Panc1 (cell line): ENCODE measurements at regions not wholly inside any gene's neighbourhood (a gene's known extent, or its start where the extent isn't known, plus 50 kb on each side); places are given as distances from the start of the nearest gene placed in this dataset.

Experiments used
- ATAC-seq: fragments of 200-7000 bp; cut with Tn5 transposase; 2 replicates; pipeline ENCODE4 v1.9.1; 2020; ENCODE audit warnings: mild to moderate bottlenecking, moderate library complexity
- BruUV-seq: library from RNA; stranded (reverse); fragments of 400-500 nt; replicated peaks from 2 replicates; lab custom pipeline; 2021; lab: Mats Ljungman, UMichigan
- CTCF ChIA-PET: fragments of 300-600 bp; sonication (Branson Sonifier 250); formaldehyde crosslinking; loops from one replicate; lab custom pipeline; 2022; ENCODE audit warnings: antibody characterized with exemption; lab: Charles Lee
- POLR2A ChIA-PET: fragments of 300-600 bp; sonication (Branson Sonifier 250); formaldehyde crosslinking; loops from one replicate; lab custom pipeline; 2022; ENCODE audit warnings: antibody characterized with exemption; lab: Charles Lee
- DNase-seq: peaks from one replicate; pipeline ENCODE4 v3.0.0-alpha.2; 2010; ENCODE audit warnings: low read depth, low spot score
- H3K27ac ChIP-seq: 2 replicates; pipeline ENCODE4 v1.5.1; 2011; ENCODE audit warnings: mild to moderate bottlenecking, low read length, inconsistent platforms
- H3K27me3 ChIP-seq: fragments of 200-500 bp; sonication (Bioruptor generic); 2 replicates; pipeline ENCODE4 v1.6.0; 2014; ENCODE audit warnings: low read length, inconsistent platforms; ENCODE audit not compliant: control insufficient read depth, insufficient read depth
- H3K36me3 ChIP-seq: fragments of 200-500 bp; sonication (Bioruptor generic); 2 replicates; pipeline ENCODE4 v1.5.1; 2014; ENCODE audit warnings: inconsistent platforms, mild to moderate bottlenecking, low read length, moderate library complexity; ENCODE audit not compliant: control insufficient read depth, insufficient read depth
- H3K4me1 ChIP-seq: 2 replicates; pipeline ENCODE4 v1.5.1; 2011; ENCODE audit warnings: inconsistent platforms, mild to moderate bottlenecking, low read length, moderate library complexity; ENCODE audit not compliant: control insufficient read depth, insufficient read depth
- H3K4me3 ChIP-seq, 2 experiments: 2 replicates each; pipeline ENCODE4 v1.5.1; 2011 to 2012; ENCODE audit warnings: low read depth in 2 of 2, low read length in 2 of 2, mild to moderate bottlenecking in 2 of 2, inconsistent platforms in 1 of 2, moderate library complexity in 1 of 2
- H3K9me3 ChIP-seq: fragments of 200-500 bp; sonication (Bioruptor generic); 2 replicates; pipeline ENCODE4 v1.5.1; 2014; ENCODE audit warnings: low read depth, mild to moderate bottlenecking, inconsistent platforms, low read length, moderate library complexity; ENCODE audit not compliant: control insufficient read depth, insufficient read depth
- POLR2AphosphoS5 ChIP-seq: IDR thresholded peaks from 2 replicates; pipeline ENCODE4 v1.6.1; 2012; ENCODE audit warnings: mild to moderate bottlenecking, low read depth, low read length, moderate library complexity
- SIN3A ChIP-seq: IDR thresholded peaks from 2 replicates; pipeline ENCODE4 v1.6.1; 2012; ENCODE audit warnings: low read depth, mild to moderate bottlenecking, low read length, moderate library complexity, borderline replicate concordance; ENCODE audit not compliant: insufficient read depth
- TCF7L2 ChIP-seq: IDR thresholded peaks from 2 replicates; pipeline ENCODE4 v1.6.1; 2011; ENCODE audit warnings: mild to moderate bottlenecking, low read depth, low read length, inconsistent platforms
- in situ Hi-C: cut with HindIII; loops from 2 replicates; pipeline ENCODE4 v1.10.0; 2016; ENCODE audit warnings: low sequenced_read_pairs, low pct_unique_long_range_greater_than_20kb
- intact Hi-C: fragments of 100-400 bp; cut with micrococcal nuclease; formaldehyde crosslinking; loops from one replicate; pipeline ENCODE4 v1.10.0; 2022; ENCODE audit not compliant: unreplicated experiment
- TF ChIP-seq, protein P1 (sequence below): fragments of 450-650 bp; IDR thresholded peaks from 2 replicates; pipeline ENCODE4 v1.5.1; 2017; ENCODE audit warnings: mild to moderate bottlenecking
- TF ChIP-seq, protein P2 (sequence below), 2 experiments: IDR thresholded peaks; 2 replicates each; pipeline ENCODE4 v1.6.1; 2011 to 2012; ENCODE audit warnings: low read depth in 2 of 2, control low read depth in 1 of 2, low read length in 1 of 2, mild to moderate bottlenecking in 1 of 2, moderate library complexity in 1 of 2; ENCODE audit not compliant: insufficient read depth in 1 of 2

DNA sequence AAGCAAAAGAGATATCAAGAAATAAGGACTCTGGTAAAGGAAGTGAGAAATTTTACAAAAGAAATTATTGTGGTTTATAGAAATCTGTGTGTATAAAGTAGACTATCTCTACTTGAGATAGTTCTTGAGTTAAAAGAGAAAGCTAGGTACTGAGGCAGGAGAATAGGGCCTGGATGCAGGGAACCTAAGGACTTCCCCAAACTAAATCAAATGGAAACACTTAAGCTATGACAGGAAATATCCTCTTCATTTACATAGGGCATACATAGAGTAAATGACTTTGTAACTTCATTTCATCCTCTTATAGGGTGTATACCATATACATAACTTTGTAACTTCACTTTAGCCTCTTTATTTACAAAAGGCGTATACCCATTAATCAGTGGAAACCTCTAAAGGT is 219.2 kb upstream of the RGPD4 start:
- TF ChIP-seq SIN3A (no peak), TCF7L2 (no peak), POLR2AphosphoS5 (no peak)
- ChIA-PET POLR2A (no interaction called here), CTCF (no interaction called here)
- H3K9me3 ChIP-seq = no peaks in the 10 kb centered on the region
- H3K4me1 ChIP-seq = no peaks in the 10 kb centered on the region
- H3K27ac ChIP-seq = no peak overlapping the region
- no peak for DNase-seq
- no peaks in the 10 kb centered on the region for H3K36me3 ChIP-seq
- BruUV-seq = no TSS peak
- intact Hi-C loops = no loop called here
- H3K27me3 ChIP-seq = no peaks in the 10 kb centered on the region
- no peak for ATAC-seq
- in situ Hi-C loops = no loop called here
- H3K4me3 ChIP-seq = no peak overlapping the region

DNA sequence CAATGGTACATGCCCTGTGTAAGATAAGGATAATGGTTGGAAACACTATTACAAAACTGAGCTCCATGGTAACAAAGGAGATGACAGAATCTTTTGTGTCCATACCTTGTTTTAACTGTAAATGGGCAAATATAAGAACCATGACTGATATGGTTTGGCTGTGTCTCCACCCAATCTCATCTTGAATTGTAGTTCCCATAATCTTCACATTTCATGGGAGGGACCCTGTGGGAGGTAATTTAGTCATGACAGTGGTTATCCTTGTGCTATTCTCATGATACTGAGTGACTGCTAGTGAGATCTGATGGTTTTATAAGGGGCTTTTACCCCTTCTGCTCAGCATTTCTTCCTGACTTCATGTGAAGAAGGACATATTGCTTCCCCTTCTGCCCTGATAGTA is 211.7 kb upstream of the RGPD4 start:
- no peak overlapping the region for H3K4me3 ChIP-seq

More for the DNA sequence above, 211.7 kb upstream of the RGPD4 start:
- peaks cover 8% of the 10 kb centered on the region; the same call in 1 of the 2 replicates for H3K9me3 ChIP-seq
- in situ Hi-C loops = no loop called here
- POLR2A ChIA-PET = no interaction called here
- H3K4me1 ChIP-seq = no peaks in the 10 kb centered on the region
- CTCF ChIA-PET = no interaction called here
- no peaks in the 10 kb centered on the region for H3K27me3 ChIP-seq
- H3K27ac ChIP-seq = no peak overlapping the region
- no peaks in the 10 kb centered on the region for H3K36me3 ChIP-seq
- ATAC-seq (no peak), DNase-seq (no peak)
- TF ChIP-seq TCF7L2 = no peak
- TF ChIP-seq POLR2AphosphoS5 = no peak
- TF ChIP-seq SIN3A = no peak
- TF ChIP-seq, protein P1, sequence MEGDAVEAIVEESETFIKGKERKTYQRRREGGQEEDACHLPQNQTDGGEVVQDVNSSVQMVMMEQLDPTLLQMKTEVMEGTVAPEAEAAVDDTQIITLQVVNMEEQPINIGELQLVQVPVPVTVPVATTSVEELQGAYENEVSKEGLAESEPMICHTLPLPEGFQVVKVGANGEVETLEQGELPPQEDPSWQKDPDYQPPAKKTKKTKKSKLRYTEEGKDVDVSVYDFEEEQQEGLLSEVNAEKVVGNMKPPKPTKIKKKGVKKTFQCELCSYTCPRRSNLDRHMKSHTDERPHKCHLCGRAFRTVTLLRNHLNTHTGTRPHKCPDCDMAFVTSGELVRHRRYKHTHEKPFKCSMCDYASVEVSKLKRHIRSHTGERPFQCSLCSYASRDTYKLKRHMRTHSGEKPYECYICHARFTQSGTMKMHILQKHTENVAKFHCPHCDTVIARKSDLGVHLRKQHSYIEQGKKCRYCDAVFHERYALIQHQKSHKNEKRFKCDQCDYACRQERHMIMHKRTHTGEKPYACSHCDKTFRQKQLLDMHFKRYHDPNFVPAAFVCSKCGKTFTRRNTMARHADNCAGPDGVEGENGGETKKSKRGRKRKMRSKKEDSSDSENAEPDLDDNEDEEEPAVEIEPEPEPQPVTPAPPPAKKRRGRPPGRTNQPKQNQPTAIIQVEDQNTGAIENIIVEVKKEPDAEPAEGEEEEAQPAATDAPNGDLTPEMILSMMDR = no peak
- TF ChIP-seq, protein P2, sequence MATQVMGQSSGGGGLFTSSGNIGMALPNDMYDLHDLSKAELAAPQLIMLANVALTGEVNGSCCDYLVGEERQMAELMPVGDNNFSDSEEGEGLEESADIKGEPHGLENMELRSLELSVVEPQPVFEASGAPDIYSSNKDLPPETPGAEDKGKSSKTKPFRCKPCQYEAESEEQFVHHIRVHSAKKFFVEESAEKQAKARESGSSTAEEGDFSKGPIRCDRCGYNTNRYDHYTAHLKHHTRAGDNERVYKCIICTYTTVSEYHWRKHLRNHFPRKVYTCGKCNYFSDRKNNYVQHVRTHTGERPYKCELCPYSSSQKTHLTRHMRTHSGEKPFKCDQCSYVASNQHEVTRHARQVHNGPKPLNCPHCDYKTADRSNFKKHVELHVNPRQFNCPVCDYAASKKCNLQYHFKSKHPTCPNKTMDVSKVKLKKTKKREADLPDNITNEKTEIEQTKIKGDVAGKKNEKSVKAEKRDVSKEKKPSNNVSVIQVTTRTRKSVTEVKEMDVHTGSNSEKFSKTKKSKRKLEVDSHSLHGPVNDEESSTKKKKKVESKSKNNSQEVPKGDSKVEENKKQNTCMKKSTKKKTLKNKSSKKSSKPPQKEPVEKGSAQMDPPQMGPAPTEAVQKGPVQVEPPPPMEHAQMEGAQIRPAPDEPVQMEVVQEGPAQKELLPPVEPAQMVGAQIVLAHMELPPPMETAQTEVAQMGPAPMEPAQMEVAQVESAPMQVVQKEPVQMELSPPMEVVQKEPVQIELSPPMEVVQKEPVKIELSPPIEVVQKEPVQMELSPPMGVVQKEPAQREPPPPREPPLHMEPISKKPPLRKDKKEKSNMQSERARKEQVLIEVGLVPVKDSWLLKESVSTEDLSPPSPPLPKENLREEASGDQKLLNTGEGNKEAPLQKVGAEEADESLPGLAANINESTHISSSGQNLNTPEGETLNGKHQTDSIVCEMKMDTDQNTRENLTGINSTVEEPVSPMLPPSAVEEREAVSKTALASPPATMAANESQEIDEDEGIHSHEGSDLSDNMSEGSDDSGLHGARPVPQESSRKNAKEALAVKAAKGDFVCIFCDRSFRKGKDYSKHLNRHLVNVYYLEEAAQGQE (IDR thresholded peaks at IDR 0.05; ENCODE audit: insufficient read depth in 1 of 2, low read depth in 2 of 2, low read length in 1 of 2) = no peak
- intact Hi-C loops = no loop called here
- no TSS peak for BruUV-seq
